H9 (cell line): ENCODE measurements at regions not wholly inside any gene's neighbourhood (a gene's known extent, or its start where the extent isn't known, plus 50 kb on each side); places are given as distances from the start of the nearest gene placed in this dataset.

Experiments
- DNase-seq: peaks from one replicate; pipeline ENCODE4 v3.0.0-alpha.2; 2017
- H2AFZ ChIP-seq: one replicate; pipeline ENCODE4 v1.6.1; 2013; ENCODE audit warnings: mild to moderate bottlenecking, low read length, control low read depth, moderate library complexity
- H2AK5ac ChIP-seq: 2 replicates; pipeline ENCODE4 v1.6.1; 2013; ENCODE audit warnings: low read length, control low read depth, mixed read lengths; ENCODE audit not compliant: insufficient read length
- H2BK120ac ChIP-seq: one replicate; pipeline ENCODE4 v1.6.1; 2013; ENCODE audit warnings: low read depth, mild to moderate bottlenecking, low read length, control low read depth, inconsistent platforms; ENCODE audit not compliant: poor library complexity, severe bottlenecking
- H2BK12ac ChIP-seq: 2 replicates; pipeline ENCODE4 v1.6.1; 2013; ENCODE audit warnings: low read length, control low read depth, mixed read lengths, low read depth; ENCODE audit not compliant: insufficient read length
- H2BK15ac ChIP-seq: 2 replicates; pipeline ENCODE4 v1.6.1; 2013; ENCODE audit warnings: low read depth, low read length, control low read depth
- H2BK20ac ChIP-seq: one replicate; pipeline ENCODE4 v1.6.1; 2013; ENCODE audit warnings: low read depth, mild to moderate bottlenecking, low read length, control low read depth, inconsistent platforms; ENCODE audit not compliant: poor library complexity, severe bottlenecking
- H2BK5ac ChIP-seq: 2 replicates; pipeline ENCODE4 v1.6.1; 2013; ENCODE audit warnings: low read length, control low read depth, mixed read lengths; ENCODE audit not compliant: insufficient read length
- H3K14ac ChIP-seq: 2 replicates; pipeline ENCODE4 v1.6.1; 2013; ENCODE audit warnings: low read length, control low read depth; ENCODE audit not compliant: insufficient read depth
- H3K18ac ChIP-seq: 2 replicates; pipeline ENCODE4 v1.6.1; 2013; ENCODE audit warnings: low read depth, mild to moderate bottlenecking, mixed read lengths, low read length, control low read depth; ENCODE audit not compliant: insufficient read length
- H3K23ac ChIP-seq: 2 replicates; pipeline ENCODE4 v1.6.1; 2013; ENCODE audit warnings: low read length, control low read depth, mixed read lengths, low read depth; ENCODE audit not compliant: insufficient read length
- H3K23me2 ChIP-seq: 2 replicates; pipeline ENCODE4 v1.6.1; 2013; ENCODE audit warnings: low read depth, mild to moderate bottlenecking, mixed read lengths, low read length, control low read depth; ENCODE audit not compliant: insufficient read length, poor library complexity, severe bottlenecking
- H3K27ac ChIP-seq: 2 replicates; pipeline ENCODE4 v1.5.1; 2013; ENCODE audit warnings: low read length, control low read depth, mixed read lengths, low read depth; ENCODE audit not compliant: insufficient read length
- H3K27me3 ChIP-seq: 2 replicates; pipeline ENCODE4 v1.6.1; 2013; ENCODE audit warnings: low read length, control low read depth, inconsistent platforms; ENCODE audit not compliant: insufficient read depth
- H3K4ac ChIP-seq: 2 replicates; pipeline ENCODE4 v1.6.1; 2013; ENCODE audit warnings: low read depth, mild to moderate bottlenecking, control low read depth, inconsistent platforms, low read length, moderate library complexity
- H3K4me1 ChIP-seq: 2 replicates; pipeline ENCODE4 v1.6.1; 2013; ENCODE audit warnings: low read length, control low read depth, inconsistent platforms; ENCODE audit not compliant: insufficient read depth
- H3K4me2 ChIP-seq: 2 replicates; pipeline ENCODE4 v1.6.1; 2013; ENCODE audit warnings: low read length, control low read depth, mixed read lengths; ENCODE audit not compliant: insufficient read length, insufficient read depth
- H3K56ac ChIP-seq: 2 replicates; pipeline ENCODE4 v1.6.1; 2013; ENCODE audit warnings: low read depth, mild to moderate bottlenecking, mixed read lengths, low read length, control low read depth; ENCODE audit not compliant: insufficient read length
- H3K79me1 ChIP-seq: 2 replicates; pipeline ENCODE4 v1.6.1; 2013; ENCODE audit warnings: low read depth, mild to moderate bottlenecking, moderate library complexity, low read length, control low read depth, inconsistent platforms; ENCODE audit not compliant: insufficient read depth, poor library complexity, severe bottlenecking
- H3K79me2 ChIP-seq: 2 replicates; pipeline ENCODE4 v1.6.1; 2013; ENCODE audit warnings: low read length, control low read depth, inconsistent platforms; ENCODE audit not compliant: insufficient read depth
- H3K9ac ChIP-seq: 2 replicates; pipeline ENCODE4 v1.6.1; 2013; ENCODE audit warnings: low read length, control low read depth, mixed read lengths; ENCODE audit not compliant: insufficient read length; ENCODE audit errors: extremely low read depth
- H3K9me3 ChIP-seq: one replicate; pipeline ENCODE4 v1.6.1; 2013; ENCODE audit warnings: low read depth, low read length, inconsistent platforms; ENCODE audit not compliant: control insufficient read depth
- H3T11ph ChIP-seq: one replicate; pipeline ENCODE4 v1.6.1; 2013; ENCODE audit warnings: mild to moderate bottlenecking, low read length, control low read depth, inconsistent platforms
- H4K20me1 ChIP-seq: one replicate; pipeline ENCODE4 v1.6.1; 2013; ENCODE audit not compliant: control insufficient read depth, insufficient read length, insufficient read depth
- H4K5ac ChIP-seq: 2 replicates; pipeline ENCODE4 v1.6.1; 2013; ENCODE audit warnings: low read depth, mild to moderate bottlenecking, mixed read lengths, low read length, control low read depth; ENCODE audit not compliant: insufficient read length
- H4K8ac ChIP-seq: replicated peaks from 2 replicates; pipeline ENCODE4 v1.6.1; 2013; ENCODE audit warnings: low read length, control low read depth, mixed read lengths, low read depth; ENCODE audit not compliant: insufficient read length
- H4K91ac ChIP-seq: 2 replicates; pipeline ENCODE4 v1.6.1; 2013; ENCODE audit warnings: low read depth, mild to moderate bottlenecking, moderate library complexity, mixed read lengths, low read length, control low read depth; ENCODE audit not compliant: insufficient read length
- H3K27ac Mint-ChIP-seq, 3 experiments: 2 replicates in 2 of 3; 3 replicates in 1 of 3; pipeline ENCODE4 v1.8.0; 2020 to 2021; ENCODE audit warnings: mixed read lengths in 3 of 3, mild to moderate bottlenecking in 1 of 3, moderate library complexity in 1 of 3
- H3K27me3 Mint-ChIP-seq: 2 replicates; pipeline ENCODE4 v1.8.0; 2021; ENCODE audit warnings: low read depth, mild to moderate bottlenecking, moderate library complexity, mixed read lengths
- H3K36me3 Mint-ChIP-seq, 3 experiments: 2 replicates in 2 of 3; 3 replicates in 1 of 3; pipeline ENCODE4 v1.8.0; 2020 to 2021; ENCODE audit warnings: low read depth in 3 of 3, mixed read lengths in 3 of 3; ENCODE audit not compliant: insufficient read depth in 1 of 3
- H3K4me1 Mint-ChIP-seq, 2 experiments: 2 replicates each; pipeline ENCODE4 v1.8.0; 2020; ENCODE audit warnings: mixed read lengths in 2 of 2
- H3K4me3 Mint-ChIP-seq, 2 experiments: 2 replicates in 1 of 2; 3 replicates in 1 of 2; pipeline ENCODE4 v1.8.0; 2020 to 2021; ENCODE audit warnings: mild to moderate bottlenecking in 2 of 2, mixed read lengths in 2 of 2, moderate library complexity in 1 of 2
- H3K9me3 Mint-ChIP-seq, 2 experiments: 2 replicates in 1 of 2; 3 replicates in 1 of 2; pipeline ENCODE4 v1.8.0; 2020; ENCODE audit warnings: mild to moderate bottlenecking in 2 of 2, mixed read lengths in 2 of 2, moderate library complexity in 1 of 2
- WGBS: extraction: QIAGEN DNeasy Blood & Tissue Kit; methylation state at CpG from one replicate; pipeline ENCODE4 v1.1.7; 2013; ENCODE audit warnings: missing lambda C conversion rate, low lambda C conversion rate, mixed read lengths; ENCODE audit not compliant: insufficient read length; ENCODE audit errors: extremely low coverage; 5-methylcytosine and 5-hydroxymethylcytosine counted together
- TF ChIP-seq, protein P1 (sequence below): fragments of 200-600 bp; sonication (generic); conservative IDR thresholded peaks from 3 replicates; pipeline ENCODE4 v1.8.0; 2021; ENCODE audit warnings: antibody characterized with exemption, mild to moderate bottlenecking

DNA sequence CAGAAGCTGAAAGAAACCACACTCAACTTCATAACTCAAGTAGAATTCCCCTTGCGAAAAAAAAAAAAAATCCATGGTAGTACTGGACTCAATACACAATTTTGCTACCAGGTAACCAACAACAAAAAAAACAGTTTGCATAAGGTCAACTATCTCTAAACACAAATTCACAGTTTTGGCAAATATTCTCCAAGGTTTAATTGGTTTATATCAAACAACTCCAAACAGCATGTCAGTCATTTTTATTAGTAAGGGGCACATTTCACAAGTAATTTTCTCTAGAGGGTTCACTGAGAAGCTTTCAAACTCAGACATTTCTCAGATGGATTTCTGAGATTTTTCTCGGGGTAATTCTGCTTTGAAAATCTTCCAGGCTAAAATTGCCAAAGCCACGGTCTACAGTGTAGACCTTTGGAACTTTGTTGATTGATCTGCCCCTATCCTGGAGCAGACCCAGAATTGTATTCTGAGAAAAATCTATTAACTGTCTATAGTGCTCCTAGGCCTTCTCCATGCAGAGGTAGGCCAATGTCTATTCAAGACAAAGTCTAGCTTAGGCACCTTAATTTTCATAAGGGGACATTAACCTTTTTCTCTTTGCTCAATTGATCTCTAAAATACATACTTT is 73.7 kb upstream of the NFKB1 start:
- Histone ChIP-seq H2BK120ac (no peak overlapping the region), H3K56ac (no peak overlapping the region), H2BK15ac (no peak overlapping the region), H2AFZ (no peak overlapping the region), H3K4ac (no peak overlapping the region), H2AK5ac (no peak overlapping the region), H2BK5ac (no peak overlapping the region), H3K9ac (no peak overlapping the region), H3K14ac (no peak overlapping the region), H3K23ac (no peak overlapping the region), H3K4me1 (no peaks in the 10 kb centered on the region), H3K27ac (no peak overlapping the region), H3K79me1 (no peaks in the 10 kb centered on the region), H2BK20ac (no peak overlapping the region), H3K23me2 (no peaks in the 10 kb centered on the region), H2BK12ac (no peak overlapping the region), H3K4me2 (no peak overlapping the region), H4K8ac (no peak overlapping the region), H3K27me3 (no peaks in the 10 kb centered on the region), H4K20me1 (no peaks in the 10 kb centered on the region), H3K9me3 (no peaks in the 10 kb centered on the region), H3K18ac (no peak overlapping the region), H4K91ac (no peak overlapping the region), H4K5ac (no peak overlapping the region), H3K79me2 (no peaks in the 10 kb centered on the region), H3T11ph (no peak overlapping the region)
- no CpG with 5 or more reads among the region's 3 CpGs for WGBS
- H3K27ac Mint-ChIP-seq, result no peak overlapping the region
- H3K4me3 Mint-ChIP-seq, result no peak overlapping the region
- H3K36me3 Mint-ChIP-seq, result peaks cover 0 to 6% (median 0%) of the 10 kb centered on the region in 3 experiments; a peak in 2 of 7 replicates
- H3K27me3 Mint-ChIP-seq, result no peaks in the 10 kb centered on the region
- DNase-seq, result no peak
- TF ChIP-seq, protein P1, sequence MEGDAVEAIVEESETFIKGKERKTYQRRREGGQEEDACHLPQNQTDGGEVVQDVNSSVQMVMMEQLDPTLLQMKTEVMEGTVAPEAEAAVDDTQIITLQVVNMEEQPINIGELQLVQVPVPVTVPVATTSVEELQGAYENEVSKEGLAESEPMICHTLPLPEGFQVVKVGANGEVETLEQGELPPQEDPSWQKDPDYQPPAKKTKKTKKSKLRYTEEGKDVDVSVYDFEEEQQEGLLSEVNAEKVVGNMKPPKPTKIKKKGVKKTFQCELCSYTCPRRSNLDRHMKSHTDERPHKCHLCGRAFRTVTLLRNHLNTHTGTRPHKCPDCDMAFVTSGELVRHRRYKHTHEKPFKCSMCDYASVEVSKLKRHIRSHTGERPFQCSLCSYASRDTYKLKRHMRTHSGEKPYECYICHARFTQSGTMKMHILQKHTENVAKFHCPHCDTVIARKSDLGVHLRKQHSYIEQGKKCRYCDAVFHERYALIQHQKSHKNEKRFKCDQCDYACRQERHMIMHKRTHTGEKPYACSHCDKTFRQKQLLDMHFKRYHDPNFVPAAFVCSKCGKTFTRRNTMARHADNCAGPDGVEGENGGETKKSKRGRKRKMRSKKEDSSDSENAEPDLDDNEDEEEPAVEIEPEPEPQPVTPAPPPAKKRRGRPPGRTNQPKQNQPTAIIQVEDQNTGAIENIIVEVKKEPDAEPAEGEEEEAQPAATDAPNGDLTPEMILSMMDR, result no peak
- H3K4me1 Mint-ChIP-seq, result peaks cover 11 to 16% of the 10 kb centered on the region in 2 experiments
- peaks cover 5 to 7% of the 10 kb centered on the region in 2 experiments; a peak in 3 of 5 replicates for H3K9me3 Mint-ChIP-seq
